AG09309 (cell line): ENCODE measurements at regions not wholly inside any gene's neighbourhood (a gene's known extent, or its start where the extent isn't known, plus 50 kb on each side); places are given as distances from the start of the nearest gene placed in this dataset.

Source experiments
- DNase-seq: peaks from one replicate; pipeline ENCODE4 v3.0.0-alpha.2; 2010; ENCODE audit warnings: low read depth
- H3K4me3 ChIP-seq: 2 replicates; pipeline ENCODE4 v1.5.1; 2011; ENCODE audit warnings: mild to moderate bottlenecking, low read depth, low read length, moderate library complexity; ENCODE audit not compliant: control insufficient read depth
- TF ChIP-seq, protein P1 (sequence below): IDR thresholded peaks from 2 replicates; pipeline ENCODE4 v1.5.1; 2011; ENCODE audit warnings: mild to moderate bottlenecking, low read depth, low read length, inconsistent platforms; ENCODE audit not compliant: insufficient read depth, control insufficient read depth; ENCODE audit errors: missing control alignments

- TF ChIP-seq, protein P1, sequence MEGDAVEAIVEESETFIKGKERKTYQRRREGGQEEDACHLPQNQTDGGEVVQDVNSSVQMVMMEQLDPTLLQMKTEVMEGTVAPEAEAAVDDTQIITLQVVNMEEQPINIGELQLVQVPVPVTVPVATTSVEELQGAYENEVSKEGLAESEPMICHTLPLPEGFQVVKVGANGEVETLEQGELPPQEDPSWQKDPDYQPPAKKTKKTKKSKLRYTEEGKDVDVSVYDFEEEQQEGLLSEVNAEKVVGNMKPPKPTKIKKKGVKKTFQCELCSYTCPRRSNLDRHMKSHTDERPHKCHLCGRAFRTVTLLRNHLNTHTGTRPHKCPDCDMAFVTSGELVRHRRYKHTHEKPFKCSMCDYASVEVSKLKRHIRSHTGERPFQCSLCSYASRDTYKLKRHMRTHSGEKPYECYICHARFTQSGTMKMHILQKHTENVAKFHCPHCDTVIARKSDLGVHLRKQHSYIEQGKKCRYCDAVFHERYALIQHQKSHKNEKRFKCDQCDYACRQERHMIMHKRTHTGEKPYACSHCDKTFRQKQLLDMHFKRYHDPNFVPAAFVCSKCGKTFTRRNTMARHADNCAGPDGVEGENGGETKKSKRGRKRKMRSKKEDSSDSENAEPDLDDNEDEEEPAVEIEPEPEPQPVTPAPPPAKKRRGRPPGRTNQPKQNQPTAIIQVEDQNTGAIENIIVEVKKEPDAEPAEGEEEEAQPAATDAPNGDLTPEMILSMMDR: no peak
- H3K4me3 ChIP-seq: no peak overlapping the region
- DNase-seq: no peak
Measured at GRCh38 chr9:28926306-28926705, 1353.0 kb upstream of the C9orf72 start.

- no peak for DNase-seq
- TF ChIP-seq, protein P1: no peak
- H3K4me3 ChIP-seq: no peak overlapping the region
Measured at GRCh38 chr9:28927691-28928090, 1354.4 kb upstream of the C9orf72 start.

- DNase-seq: no peak
- TF ChIP-seq, protein P1: no peak
- no peak overlapping the region for H3K4me3 ChIP-seq
Measured at GRCh38 chr9:28929433-28929832, 1356.2 kb upstream of the C9orf72 start.

GRCh38 chr9:28930766-28931165, 1357.5 kb upstream of the C9orf72 start:
- TF ChIP-seq, protein P1: no peak
- no peak overlapping the region for H3K4me3 ChIP-seq
- DNase-seq: no peak

DNA sequence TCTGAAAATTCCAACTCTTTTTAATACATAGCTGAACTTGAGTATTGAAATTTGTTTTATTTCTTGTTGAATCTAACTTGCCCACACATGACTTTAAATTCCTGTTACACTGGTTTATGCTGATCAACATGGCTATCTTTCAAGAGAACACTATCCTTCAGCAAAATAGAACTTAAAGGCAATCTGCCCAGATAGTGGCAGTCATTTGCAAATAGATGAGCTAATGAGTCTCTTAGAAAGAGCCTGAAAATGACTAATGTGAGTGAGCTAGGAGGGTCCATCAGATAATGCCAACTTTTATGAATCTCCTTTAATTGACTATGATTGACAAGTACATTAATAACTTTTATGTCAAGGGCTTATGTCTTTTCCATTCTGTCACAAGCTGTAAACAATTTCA, 1360.8 kb upstream of the C9orf72 start:
- no peak overlapping the region for H3K4me3 ChIP-seq
- TF ChIP-seq, protein P1: no peak
- no peak for DNase-seq

DNA sequence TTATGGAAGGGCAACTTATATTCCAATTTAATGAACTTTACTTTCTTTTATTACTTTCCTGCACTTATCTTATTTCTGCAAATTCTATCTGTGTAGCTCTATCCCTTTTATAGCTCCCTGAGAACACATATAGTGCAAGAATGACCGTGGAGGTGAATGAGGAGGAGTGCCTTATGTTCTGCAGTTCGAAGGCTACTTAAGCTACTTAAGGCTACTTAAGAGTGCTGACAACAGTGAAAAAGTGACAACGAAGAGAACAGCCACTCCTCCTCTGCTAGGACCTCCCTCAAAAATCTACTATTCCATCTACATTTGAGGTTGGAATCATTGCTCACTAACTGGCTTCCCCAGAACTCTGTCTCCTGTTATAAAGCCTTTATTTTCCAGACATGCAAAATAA, 1365.7 kb upstream of the C9orf72 start:
- TF ChIP-seq, protein P1: no peak
- no peak for DNase-seq
- no peak overlapping the region for H3K4me3 ChIP-seq

DNA sequence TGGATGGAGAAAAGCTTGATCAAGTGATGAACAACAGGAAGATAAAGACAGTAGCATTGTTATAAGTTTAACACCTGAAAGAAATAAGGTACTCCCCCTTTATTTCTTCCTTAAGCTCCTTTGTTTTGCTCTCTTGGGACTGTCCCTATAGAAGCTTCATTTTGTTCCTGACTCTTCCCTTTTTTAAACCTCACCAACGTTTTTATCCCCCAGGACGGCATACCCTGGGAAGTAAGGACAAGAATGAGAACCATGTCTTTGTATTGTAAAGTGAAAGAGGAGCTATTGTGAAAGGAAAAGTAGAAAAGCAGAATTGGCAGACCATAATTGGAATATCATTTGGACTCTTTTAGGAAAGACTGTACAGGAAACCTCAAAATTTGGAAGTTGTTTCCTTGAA, 1368.6 kb upstream of the C9orf72 start:
- H3K4me3 ChIP-seq: no peak overlapping the region
- DNase-seq: no peak

More for the DNA sequence above, 1368.6 kb upstream of the C9orf72 start:
- TF ChIP-seq, protein P1: no peak
